H1 (cell line): ENCODE measurements at regions not wholly inside any gene's neighbourhood (a gene's known extent, or its start where the extent isn't known, plus 50 kb on each side); places are given as distances from the start of the nearest gene placed in this dataset.

Source experiments
- GABPA ChIP-seq: IDR thresholded peaks from 2 replicates; pipeline ENCODE4 v1.6.1; 2011; ENCODE audit warnings: mild to moderate bottlenecking, low read length, moderate library complexity, borderline replicate concordance; ENCODE audit not compliant: insufficient read depth
- GTF2F1 ChIP-seq: IDR thresholded peaks from 2 replicates; pipeline ENCODE4 v1.6.1; 2012; ENCODE audit warnings: low read depth, low read length, improper control_type of control experiment, borderline replicate concordance

- TF ChIP-seq GABPA (no peak), GTF2F1 (no peak)
Observed at GRCh38 chr9:2415326-2415725, 206.3 kb upstream of the VLDLR start (continued).
